Hepatocyte (in vitro differentiated cells): ENCODE measurements at regions not wholly inside any gene's neighbourhood (a gene's known extent, or its start where the extent isn't known, plus 50 kb on each side); places are given as distances from the start of the nearest gene placed in this dataset.

Source experiments
- DNase-seq: peaks from one replicate; pipeline ENCODE4 v3.0.0-alpha.2; 2016; ENCODE audit warnings: low spot score
- H2AFZ ChIP-seq: fragments of 200-600 bp; sonication (generic); 2 replicates; pipeline ENCODE4 v1.6.0; 2016; ENCODE audit warnings: antibody characterized with exemption, mild to moderate bottlenecking
- H3K27ac ChIP-seq: fragments of 200-600 bp; sonication (generic); 2 replicates; pipeline ENCODE4 v1.5.1; 2016; ENCODE audit warnings: mild to moderate bottlenecking
- H3K27me3 ChIP-seq: fragments of 200-600 bp; sonication (generic); 2 replicates; pipeline ENCODE4 v1.6.1; 2016
- H3K36me3 ChIP-seq: fragments of 200-600 bp; sonication (generic); replicated peaks from 2 replicates; pipeline ENCODE4 v1.5.1; 2016; ENCODE audit warnings: low read depth; ENCODE audit not compliant: insufficient read depth
- H3K4me1 ChIP-seq: fragments of 200-600 bp; sonication (generic); 2 replicates; pipeline ENCODE4 v1.5.1; 2016; ENCODE audit warnings: mild to moderate bottlenecking, moderate library complexity; ENCODE audit not compliant: insufficient read depth
- H3K4me2 ChIP-seq: fragments of 200-600 bp; sonication (generic); 2 replicates; pipeline ENCODE4 v1.6.0; 2016
- H3K4me3 ChIP-seq: fragments of 200-600 bp; sonication (generic); 2 replicates; pipeline ENCODE4 v1.5.1; 2016; ENCODE audit warnings: mild to moderate bottlenecking
- H3K79me2 ChIP-seq: fragments of 200-600 bp; sonication (generic); 2 replicates; pipeline ENCODE4 v1.6.0; 2017; ENCODE audit warnings: mild to moderate bottlenecking
- H3K9me2 ChIP-seq: fragments of 200-600 bp; sonication (generic); replicated peaks from 2 replicates; pipeline ENCODE4 v1.6.0; 2017; ENCODE audit warnings: mild to moderate bottlenecking; ENCODE audit not compliant: insufficient read depth
- H3K9me3 ChIP-seq: fragments of 200-600 bp; sonication (generic); 2 replicates; pipeline ENCODE4 v1.5.1; 2016; ENCODE audit warnings: low read depth, mild to moderate bottlenecking
- H4K20me1 ChIP-seq: fragments of 200-600 bp; sonication (generic); 2 replicates; pipeline ENCODE4 v1.6.0; 2016; ENCODE audit warnings: mild to moderate bottlenecking; ENCODE audit not compliant: insufficient read depth, poor library complexity, severe bottlenecking
- CTCF ChIP-seq: fragments of 200-600 bp; sonication (generic); IDR thresholded peaks from 2 replicates; pipeline ENCODE4 v1.5.1; 2016; ENCODE audit warnings: antibody characterized with exemption, mild to moderate bottlenecking; ENCODE audit not compliant: poor library complexity
- EZH2 ChIP-seq: fragments of 200-600 bp; sonication (generic); IDR thresholded peaks from 2 replicates; pipeline ENCODE4 v1.6.1; 2016; ENCODE audit warnings: antibody characterized with exemption, mild to moderate bottlenecking, borderline replicate concordance
- EZH2phosphoT487 ChIP-seq: fragments of 200-600 bp; sonication (generic); IDR thresholded peaks from one replicate; pipeline ENCODE4 v1.6.1; 2018; ENCODE audit warnings: antibody characterized with exemption, mild to moderate bottlenecking, low read depth, moderate library complexity; ENCODE audit not compliant: unreplicated experiment, severe bottlenecking
- WGBS: methylation state at CpG from one replicate; pipeline ENCODE4 v1.1.6; 2016; ENCODE audit warnings: low lambda C conversion rate; ENCODE audit errors: missing lambda C conversion rate; 5-methylcytosine and 5-hydroxymethylcytosine counted together

GRCh38 chr21:15524855-15525254, 204.9 kb upstream of the USP25 start:
- no peak overlapping the region for H2AFZ ChIP-seq
- H3K4me3 ChIP-seq: no peak overlapping the region
- H3K27me3 ChIP-seq: no peaks in the 10 kb centered on the region
- TF ChIP-seq EZH2phosphoT487: no peak
- no peak for TF ChIP-seq EZH2
- TF ChIP-seq CTCF: no peak
- H3K79me2 ChIP-seq: no peaks in the 10 kb centered on the region
- H3K4me1 ChIP-seq: no peaks in the 10 kb centered on the region
- no peak overlapping the region for H3K4me2 ChIP-seq
- H3K9me3 ChIP-seq: no peaks in the 10 kb centered on the region
- H3K27ac ChIP-seq: no peak overlapping the region
- no peaks in the 10 kb centered on the region for H4K20me1 ChIP-seq
- H3K36me3 ChIP-seq: no peaks in the 10 kb centered on the region
- DNase-seq: no peak
- no peaks in the 10 kb centered on the region for H3K9me2 ChIP-seq

GRCh38 chr21:15526798-15527197, 203.0 kb upstream of the USP25 start:
- 82% methylated on average over 2 of the region's 2 CpGs for WGBS
- H2AFZ ChIP-seq: no peak overlapping the region
- H3K79me2 ChIP-seq: no peaks in the 10 kb centered on the region
- no peak overlapping the region for H3K4me2 ChIP-seq
- no peaks in the 10 kb centered on the region for H3K36me3 ChIP-seq
- no peaks in the 10 kb centered on the region for H3K9me2 ChIP-seq
- DNase-seq: no peak
- H4K20me1 ChIP-seq: no peaks in the 10 kb centered on the region
- H3K4me3 ChIP-seq: no peak overlapping the region
- H3K27me3 ChIP-seq: no peaks in the 10 kb centered on the region
- no peaks in the 10 kb centered on the region for H3K9me3 ChIP-seq
- H3K4me1 ChIP-seq: no peaks in the 10 kb centered on the region
- TF ChIP-seq EZH2phosphoT487: no peak
- no peak for TF ChIP-seq EZH2
- no peak for TF ChIP-seq CTCF
- no peak overlapping the region for H3K27ac ChIP-seq

- no peaks in the 10 kb centered on the region for H3K36me3 ChIP-seq
- WGBS: 81% methylated on average over 2 of the region's 2 CpGs
- DNase-seq: no peak
- H3K4me3 ChIP-seq: no peak overlapping the region
- H2AFZ ChIP-seq: no peak overlapping the region
- H3K79me2 ChIP-seq: no peaks in the 10 kb centered on the region
- H3K4me1 ChIP-seq: no peaks in the 10 kb centered on the region
- H4K20me1 ChIP-seq: no peaks in the 10 kb centered on the region
- H3K27ac ChIP-seq: no peak overlapping the region
- H3K4me2 ChIP-seq: no peak overlapping the region
- H3K9me3 ChIP-seq: no peaks in the 10 kb centered on the region
- TF ChIP-seq CTCF: no peak
- no peak for TF ChIP-seq EZH2phosphoT487
- no peak for TF ChIP-seq EZH2
- no peaks in the 10 kb centered on the region for H3K27me3 ChIP-seq
- no peaks in the 10 kb centered on the region for H3K9me2 ChIP-seq
Observed at GRCh38 chr21:15528346-15528745, 201.4 kb upstream of the USP25 start.

- DNase-seq: no peak
Observed at GRCh38 chr21:15531986-15532385, 197.8 kb upstream of the USP25 start.

More at GRCh38 chr21:15531986-15532385, 197.8 kb upstream of the USP25 start:
- WGBS: 46% methylated on average over 3 of the region's 3 CpGs
- H4K20me1 ChIP-seq: no peaks in the 10 kb centered on the region
- H3K9me3 ChIP-seq: no peaks in the 10 kb centered on the region
- TF ChIP-seq EZH2 (no peak), EZH2phosphoT487 (no peak), CTCF (no peak)
- H3K36me3 ChIP-seq: no peaks in the 10 kb centered on the region
- no peaks in the 10 kb centered on the region for H3K9me2 ChIP-seq
- H3K4me3 ChIP-seq: no peak overlapping the region
- H3K27ac ChIP-seq: no peak overlapping the region
- no peaks in the 10 kb centered on the region for H3K79me2 ChIP-seq
- H3K27me3 ChIP-seq: no peaks in the 10 kb centered on the region
- H3K4me1 ChIP-seq: no peaks in the 10 kb centered on the region
- no peak overlapping the region for H3K4me2 ChIP-seq
- H2AFZ ChIP-seq: no peak overlapping the region
